ENCODE measurements at regions not wholly inside any gene's neighbourhood (a gene's known extent, or its start where the extent isn't known, plus 50 kb on each side); places are given as distances from the start of the nearest gene placed in this dataset.
"Not testable (repeated sequence)": the region's sequence is repeated elsewhere in the genome, so short reads cannot be mapped to it uniquely, and the experiment has no call there.

DNA sequence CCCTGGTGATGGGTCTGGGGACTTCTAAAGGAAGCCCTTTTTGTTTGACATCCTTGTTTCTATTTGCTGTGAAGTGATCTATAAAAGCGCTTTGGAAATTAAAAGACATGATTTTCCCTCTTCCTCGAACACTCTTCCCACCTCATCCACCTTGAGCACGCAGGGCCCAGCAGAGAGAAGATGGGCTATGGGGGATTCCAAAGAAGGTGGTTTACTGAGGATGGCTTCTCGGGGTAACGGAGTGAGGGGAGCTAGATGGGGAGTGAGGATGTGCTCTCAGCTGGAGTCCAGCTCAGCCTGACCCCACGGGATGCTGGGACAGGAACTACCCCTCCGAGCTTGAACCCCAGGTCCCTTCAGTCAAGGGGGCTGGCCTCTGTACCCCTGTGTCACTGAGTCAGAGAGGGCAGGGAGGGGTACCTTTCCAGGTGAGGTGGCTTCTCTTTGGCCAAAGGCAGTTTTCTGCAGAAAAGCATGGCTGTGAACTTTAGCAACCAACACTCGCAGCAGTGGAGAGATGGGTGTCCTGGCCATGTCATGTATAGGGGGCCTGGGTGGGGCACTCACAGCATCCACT, 180.7 kb upstream of the SMAD3 start:
- no peak for DNase-seq

- no peak for DNase-seq
Measured at GRCh38 chr15:66885281-66885915, 180.0 kb upstream of the SMAD3 start.

DNA sequence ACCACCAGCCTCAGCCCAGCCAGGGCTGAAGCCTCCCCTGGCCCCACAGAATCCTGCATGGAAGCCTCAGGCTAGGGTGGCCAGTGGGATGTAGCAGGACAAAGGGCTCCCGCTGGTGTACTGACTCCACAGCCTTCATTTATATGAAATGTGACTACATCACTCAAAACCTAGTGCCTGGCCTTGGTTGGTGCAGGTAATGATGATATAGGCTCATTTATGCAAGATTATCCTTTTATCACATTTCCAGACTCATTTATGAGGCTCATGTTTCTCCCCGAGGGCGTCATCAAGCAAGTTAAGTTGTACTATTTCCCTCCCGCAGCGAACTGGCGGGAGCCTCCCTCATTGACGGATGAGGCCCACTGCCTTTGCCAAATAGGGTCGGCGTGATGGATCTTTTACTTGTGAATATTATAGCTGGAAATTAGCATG, 179.1 kb upstream of the SMAD3 start:
- DNase-seq: no peak

DNA sequence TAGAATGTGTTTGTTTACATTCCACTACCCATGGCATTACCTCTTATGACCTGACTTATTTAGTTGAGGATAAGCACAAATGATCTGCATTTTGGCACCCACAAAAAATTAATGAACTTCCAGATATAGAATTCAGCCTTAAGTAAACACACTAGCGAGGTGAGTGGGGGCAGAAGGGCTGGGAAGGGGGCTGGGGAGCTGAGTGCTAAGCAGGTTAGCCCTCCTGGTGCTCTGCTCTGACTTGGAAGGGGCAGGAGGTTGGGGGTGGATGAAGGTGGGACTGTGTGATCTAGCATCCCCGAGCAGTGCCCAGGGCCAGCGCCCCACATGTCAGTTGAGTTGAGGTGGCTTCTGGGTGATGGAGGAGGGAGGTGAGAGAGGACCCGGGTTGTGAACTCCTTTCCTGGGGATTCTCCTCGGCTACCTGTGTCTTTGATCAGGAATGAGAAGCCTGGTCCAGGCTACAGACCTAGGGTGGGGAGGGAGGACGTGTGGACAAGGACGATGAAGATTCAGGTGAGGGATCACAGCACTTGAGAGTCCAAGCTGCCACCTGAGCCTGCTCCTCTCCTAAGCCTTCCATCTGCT, 178.6 kb upstream of the SMAD3 start:
- no peak for DNase-seq

DNA sequence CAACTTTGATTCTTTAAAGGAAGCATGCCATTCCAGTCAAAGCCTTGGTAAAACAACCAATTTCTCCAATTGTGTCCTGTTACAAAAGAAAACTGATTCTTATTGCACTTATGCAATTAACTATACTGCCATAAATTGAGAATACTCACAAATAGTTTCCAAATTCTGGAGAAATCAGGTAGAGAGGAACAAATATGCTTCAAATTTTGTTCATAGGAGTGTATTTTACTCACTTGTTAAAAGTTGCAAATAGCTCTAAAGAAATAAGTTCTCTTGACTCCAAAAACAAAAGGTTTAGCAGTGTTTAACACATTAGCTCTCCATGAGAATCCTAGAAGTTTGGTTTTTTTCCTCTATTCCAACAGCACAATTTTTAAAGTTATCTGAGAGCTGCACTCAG, 176.1 kb upstream of the SMAD3 start:
- not testable (repeated sequence) for DNase-seq

GRCh38 chr15:66891776-66892175, 173.6 kb upstream of the SMAD3 start:
- DNase-seq: no peak

- DNase-seq: no peak
Measured at GRCh38 chr15:66893294-66893693, 172.1 kb upstream of the SMAD3 start.

GRCh38 chr15:66894363-66894762, 171.0 kb upstream of the SMAD3 start:
- no peak for DNase-seq

DNA sequence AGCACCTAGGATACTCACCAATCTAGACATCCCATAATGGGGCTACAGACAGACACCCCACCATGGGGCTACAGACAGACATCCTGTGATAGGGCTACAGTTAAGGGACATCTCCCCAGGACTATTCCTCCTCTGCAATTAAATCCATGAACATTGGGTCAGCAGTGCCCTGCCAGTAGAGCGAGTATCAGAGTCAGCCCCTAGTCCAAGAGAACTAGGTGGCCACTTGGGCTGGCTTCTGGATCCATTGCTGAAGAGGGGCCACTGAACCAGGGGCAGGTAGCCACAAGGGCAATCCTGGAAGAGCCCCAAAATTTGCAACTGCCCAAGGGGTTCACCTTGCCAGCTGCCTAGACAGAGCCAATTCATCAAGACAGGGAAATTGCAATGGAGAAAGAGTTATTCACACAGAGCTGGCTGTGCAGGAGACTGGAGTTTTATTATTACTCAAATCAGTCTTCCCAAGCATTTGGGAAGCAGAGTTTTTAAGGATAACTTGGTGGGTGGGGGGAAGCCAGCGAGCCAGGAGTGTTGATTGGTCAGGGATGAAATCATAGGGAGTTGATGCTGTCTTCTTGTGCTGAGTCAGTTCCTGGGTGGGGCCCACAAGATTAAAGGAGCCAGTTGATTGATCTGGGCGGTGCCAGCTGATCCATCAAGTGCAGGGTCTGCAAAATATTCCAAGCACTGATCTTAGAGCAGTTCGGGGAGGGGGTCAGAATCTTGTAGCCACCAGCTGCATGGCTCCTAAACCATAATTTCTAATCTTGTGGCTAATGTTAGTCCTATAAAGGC, 170.2 kb upstream of the SMAD3 start:
- no peak for DNase-seq

GRCh38 chr15:66895794-66896453, 169.5 kb upstream of the SMAD3 start:
- no peak for DNase-seq

- DNase-seq: no peak
Measured at GRCh38 chr15:66896611-66897010, 168.8 kb upstream of the SMAD3 start.

GRCh38 chr15:66897416-66897815, 168.0 kb upstream of the SMAD3 start:
- DNase-seq: no peak

- DNase-seq: no peak
Measured at GRCh38 chr15:66897971-66898370, 167.4 kb upstream of the SMAD3 start.

DNA sequence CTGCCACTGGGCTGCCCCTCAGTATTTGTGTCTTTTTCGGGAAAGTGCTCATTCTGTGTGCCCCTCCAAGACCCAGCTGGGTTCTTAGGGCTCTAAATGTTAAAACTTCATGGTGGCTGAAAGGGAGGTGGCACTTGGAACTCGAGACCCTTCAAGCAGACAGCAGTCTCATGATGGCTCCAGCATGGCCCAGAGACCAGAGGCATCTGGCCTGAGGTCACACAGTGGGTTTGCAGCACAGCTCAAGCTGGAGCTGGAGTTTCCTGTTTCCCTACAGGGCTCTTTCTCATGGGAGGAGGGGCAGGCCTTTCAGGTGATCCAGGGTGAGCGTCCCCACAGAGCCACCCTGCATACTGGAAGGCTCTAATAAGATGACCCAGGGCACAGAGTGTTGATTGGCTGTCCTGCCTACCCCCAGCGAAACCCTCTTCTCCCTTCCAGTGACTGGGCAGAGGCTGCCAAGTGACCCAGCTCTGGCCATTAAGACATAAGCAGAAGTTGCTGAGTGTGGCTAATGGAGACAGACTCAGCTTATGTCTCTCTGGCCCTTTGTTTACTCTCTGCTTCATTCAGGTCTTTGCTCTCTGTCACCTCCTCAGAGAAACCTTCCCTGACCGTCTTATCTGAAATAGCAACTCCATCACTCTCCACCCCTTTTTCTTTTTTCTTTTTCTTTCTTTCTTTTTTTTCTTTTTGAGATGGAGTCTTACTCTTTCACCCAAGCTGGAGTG, 166.6 kb upstream of the SMAD3 start:
- DNase-seq: no peak

- no peak for DNase-seq
Measured at GRCh38 chr15:66899555-66900350, 165.6 kb upstream of the SMAD3 start.

DNA sequence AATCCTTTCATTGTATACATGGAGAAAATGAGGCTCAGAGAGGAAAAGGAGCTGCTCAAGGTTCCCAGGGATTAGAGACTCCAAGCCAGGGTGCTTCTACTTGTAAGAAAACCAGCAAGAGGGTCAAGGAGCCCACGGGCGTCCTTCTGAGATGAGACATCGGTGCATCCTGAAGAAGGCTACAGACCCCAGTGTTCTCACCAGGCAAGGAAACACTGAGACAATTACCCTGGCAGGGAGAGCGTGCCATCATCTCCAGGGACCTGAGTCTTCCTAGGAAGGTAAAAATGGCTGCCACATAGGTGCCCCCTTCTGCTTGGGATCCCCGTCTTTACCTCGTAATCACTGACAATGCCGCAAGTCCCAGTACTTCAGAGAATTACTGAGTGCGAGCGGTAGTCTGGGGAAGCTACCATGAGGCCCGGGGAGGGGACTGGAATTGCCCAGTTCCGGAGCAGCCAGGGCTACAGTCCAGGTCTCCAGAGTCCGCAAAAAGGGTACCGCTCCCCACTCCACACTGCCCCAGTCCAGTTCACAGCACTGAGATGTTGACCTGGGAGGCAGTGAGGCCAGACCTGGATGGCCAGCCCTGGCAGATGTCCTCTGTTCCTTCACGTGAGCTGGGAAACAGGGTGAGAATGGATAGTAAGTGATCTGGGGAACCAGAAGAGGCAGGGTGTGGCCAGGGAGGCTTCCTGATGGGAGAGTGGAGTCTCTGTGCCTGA, 164.7 kb upstream of the SMAD3 start:
- DNase-seq: no peak

GRCh38 chr15:66901336-66902100, 163.9 kb upstream of the SMAD3 start:
- no peak for DNase-seq

DNA sequence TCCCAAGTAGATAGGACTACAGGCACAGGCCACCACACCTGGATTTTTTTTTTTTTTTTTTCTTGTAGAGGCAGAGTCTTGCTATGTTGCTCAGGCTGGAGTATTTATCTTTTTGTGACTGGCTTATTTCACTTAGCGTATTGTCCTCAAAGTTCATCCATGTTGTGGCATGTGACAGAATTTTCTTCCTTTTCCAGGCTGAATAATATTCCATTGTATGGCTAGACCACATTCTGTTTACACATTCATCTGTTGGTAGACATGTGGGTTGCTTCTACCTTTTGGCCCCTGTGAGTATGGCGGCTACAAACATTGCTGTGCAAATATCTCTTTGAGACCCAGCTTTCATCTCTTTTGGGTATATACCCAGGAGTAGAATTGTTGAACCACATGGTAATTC, 160.2 kb upstream of the SMAD3 start:
- no peak for DNase-seq

DNA sequence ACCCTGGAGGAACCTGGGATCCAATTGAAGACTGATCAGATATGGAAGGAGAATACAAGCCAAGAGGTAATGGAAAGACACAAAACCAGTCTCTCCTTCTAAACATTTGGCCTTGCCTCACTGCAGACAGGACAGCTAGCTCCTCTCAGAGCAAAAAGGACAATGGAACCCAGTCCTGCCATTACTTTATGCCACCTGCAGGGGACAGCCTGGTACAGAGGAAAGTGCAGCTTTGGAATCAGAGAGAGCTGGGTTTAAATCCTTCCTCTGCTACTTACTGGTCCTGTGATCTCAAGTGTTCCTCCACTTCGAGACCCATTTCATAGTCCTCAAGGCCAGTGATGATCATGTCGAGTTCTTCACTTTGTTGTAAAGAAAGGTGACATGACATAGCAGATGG, 159.4 kb upstream of the SMAD3 start:
- DNase-seq: no peak
